HG03066 (cell line): ENCODE measurements at regions not wholly inside any gene's neighbourhood (a gene's known extent, or its start where the extent isn't known, plus 50 kb on each side); places are given as distances from the start of the nearest gene placed in this dataset.
"Not testable (repeated sequence)": the region's sequence is repeated elsewhere in the genome, so short reads cannot be mapped to it uniquely, and the experiment has no call there.

ENCODE experiments used
- ATAC-seq: cut with Tn5 transposase; IDR thresholded peaks from one replicate; pipeline ENCODE4 v1.9.1; 2021; ENCODE audit warnings: low read depth; ENCODE audit not compliant: unreplicated experiment

- ATAC-seq: no peak
Measured at GRCh38 chr6:121748376-121748775, 312.9 kb downstream of the GJA1 start.

- no peak for ATAC-seq
Measured at GRCh38 chr6:121748850-121749249, 313.4 kb downstream of the GJA1 start.

- no peak for ATAC-seq
Measured at GRCh38 chr6:121755485-121755884, 320.0 kb downstream of the GJA1 start.

- no peak for ATAC-seq
Measured at GRCh38 chr6:121756666-121757065, 321.2 kb downstream of the GJA1 start.

GRCh38 chr6:121759370-121759769, 323.9 kb downstream of the GJA1 start:
- peak; percentile 83 for ATAC-seq

GRCh38 chr6:121760191-121760590, 324.7 kb downstream of the GJA1 start:
- no peak for ATAC-seq

GRCh38 chr6:121760745-121761144, 325.3 kb downstream of the GJA1 start:
- no peak for ATAC-seq

- ATAC-seq: peak; percentile 84
Measured at GRCh38 chr6:121764493-121764892, 329.0 kb downstream of the GJA1 start.

- ATAC-seq: no peak
Measured at GRCh38 chr6:121765060-121765459, 329.6 kb downstream of the GJA1 start.

GRCh38 chr6:121767211-121767610, 331.8 kb downstream of the GJA1 start:
- ATAC-seq: no peak

GRCh38 chr6:121770943-121771342, 335.5 kb downstream of the GJA1 start:
- no peak for ATAC-seq

- peak; percentile 85 for ATAC-seq
Measured at GRCh38 chr6:121771937-121772720, 336.7 kb downstream of the GJA1 start.

GRCh38 chr6:121776054-121776453, 340.6 kb downstream of the GJA1 start:
- no peak for ATAC-seq

GRCh38 chr6:121780325-121781321, 345.2 kb downstream of the GJA1 start:
- no peak for ATAC-seq

- ATAC-seq: no peak
Measured at GRCh38 chr6:121791396-121792315, 356.2 kb downstream of the GJA1 start.

- no peak for ATAC-seq
Measured at GRCh38 chr6:121794630-121795029, 359.2 kb downstream of the GJA1 start.

- ATAC-seq: not testable (repeated sequence)
Measured at GRCh38 chr6:121797598-121797997, 362.2 kb downstream of the GJA1 start.

GRCh38 chr6:121798126-121798525, 362.7 kb downstream of the GJA1 start:
- not testable (repeated sequence) for ATAC-seq

- ATAC-seq: no peak
Measured at GRCh38 chr6:121799574-121799973, 364.1 kb downstream of the GJA1 start.

GRCh38 chr6:121800047-121800446, 364.6 kb downstream of the GJA1 start:
- ATAC-seq: no peak
